ENCODE measurements at regions not wholly inside any gene's neighbourhood (a gene's known extent, or its start where the extent isn't known, plus 50 kb on each side); places are given as distances from the start of the nearest gene placed in this dataset.

DNA sequence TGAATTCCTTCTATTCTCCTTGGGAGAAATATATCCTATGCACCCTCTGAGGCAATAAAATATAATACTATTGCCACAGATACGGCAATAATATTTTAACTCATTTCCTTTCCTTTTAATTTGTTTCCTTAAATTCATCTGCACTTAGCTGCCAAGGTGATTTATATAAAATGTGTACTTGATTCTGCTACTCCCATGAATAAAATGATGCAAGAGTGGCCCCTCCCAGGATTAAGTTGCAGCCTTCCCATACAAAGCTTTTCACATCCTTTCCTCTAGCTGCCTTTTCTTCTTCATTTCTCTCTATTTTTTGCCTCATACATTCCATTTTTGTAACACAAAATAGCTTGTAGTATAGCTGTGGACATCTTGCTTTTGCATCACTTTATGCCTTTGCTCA lies 464.1 kb upstream of the ZEB2 start:
- CTCF ChIA-PET: no interaction called here
- no TSS peak for BruUV-seq (replicated peaks)
- Histone ChIP-seq H3K4me2 (ENCODE audit: low read length) (no peak overlapping the region), H3K4me3 (replicated peaks in 1 of 2; ENCODE audit: low read depth in 1 of 2, low read length in 2 of 2) (no peak overlapping the region), H3K79me2 (ENCODE audit: insufficient read depth, low read length) (no peaks in the 10 kb centered on the region), H3K9me3 (ENCODE audit: control insufficient read depth in 1 of 2, insufficient read depth in 1 of 2, low read depth in 1 of 2, low read length in 2 of 2) (no peaks in the 10 kb centered on the region), H3K4me1 (ENCODE audit: control insufficient read depth in 1 of 2, insufficient read depth in 2 of 2, low read length in 2 of 2) (no peaks in the 10 kb centered on the region), H3K27ac (ENCODE audit: low read depth, low read length) (no peak overlapping the region), H3K36me3 (ENCODE audit: control insufficient read depth in 1 of 2, insufficient read depth in 2 of 2, low read length in 2 of 2) (no peaks in the 10 kb centered on the region), H3K9ac (ENCODE audit: low read length) (no peak overlapping the region), H4K20me1 (ENCODE audit: insufficient read depth) (no peaks in the 10 kb centered on the region), H3K27me3 (ENCODE audit: insufficient read depth, low read length) (no peaks in the 10 kb centered on the region), H2AFZ (ENCODE audit: low read depth, low read length, poor library complexity, severe bottlenecking) (no peak overlapping the region), H3K9me2 (ENCODE audit: insufficient read depth) (no peaks in the 10 kb centered on the region)
- no peak for ATAC-seq
- POLR2A ChIA-PET: no interaction called here
- TF ChIP-seq, protein P1, sequence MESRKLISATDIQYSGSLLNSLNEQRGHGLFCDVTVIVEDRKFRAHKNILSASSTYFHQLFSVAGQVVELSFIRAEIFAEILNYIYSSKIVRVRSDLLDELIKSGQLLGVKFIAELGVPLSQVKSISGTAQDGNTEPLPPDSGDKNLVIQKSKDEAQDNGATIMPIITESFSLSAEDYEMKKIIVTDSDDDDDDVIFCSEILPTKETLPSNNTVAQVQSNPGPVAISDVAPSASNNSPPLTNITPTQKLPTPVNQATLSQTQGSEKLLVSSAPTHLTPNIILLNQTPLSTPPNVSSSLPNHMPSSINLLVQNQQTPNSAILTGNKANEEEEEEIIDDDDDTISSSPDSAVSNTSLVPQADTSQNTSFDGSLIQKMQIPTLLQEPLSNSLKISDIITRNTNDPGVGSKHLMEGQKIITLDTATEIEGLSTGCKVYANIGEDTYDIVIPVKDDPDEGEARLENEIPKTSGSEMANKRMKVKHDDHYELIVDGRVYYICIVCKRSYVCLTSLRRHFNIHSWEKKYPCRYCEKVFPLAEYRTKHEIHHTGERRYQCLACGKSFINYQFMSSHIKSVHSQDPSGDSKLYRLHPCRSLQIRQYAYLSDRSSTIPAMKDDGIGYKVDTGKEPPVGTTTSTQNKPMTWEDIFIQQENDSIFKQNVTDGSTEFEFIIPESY (IDR thresholded peaks at IDR 0.05; ENCODE audit: extremely low read depth, insufficient replicate concordance, low read length): no peak
- TF ChIP-seq POLR2A (IDR thresholded peaks at IDR 0.05; ENCODE audit: borderline replicate concordance, extremely low read depth, insufficient read depth, insufficient read length) (no peak), TCF7L2 (IDR thresholded peaks at IDR 0.05; ENCODE audit: borderline replicate concordance, extremely low read depth, insufficient read depth, insufficient read length) (no peak), SIN3A (IDR thresholded peaks at IDR 0.05; ENCODE audit: low read depth) (no peak), ZNF274 (IDR thresholded peaks at IDR 0.05; ENCODE audit: low read depth, low read length) (no peak), EZH2 (IDR thresholded peaks at IDR 0.05) (no peak), SP1 (IDR thresholded peaks at IDR 0.05; ENCODE audit: low read depth) (no peak), ZFX (IDR thresholded peaks at IDR 0.05) (no peak)
- TF ChIP-seq, protein P2, sequence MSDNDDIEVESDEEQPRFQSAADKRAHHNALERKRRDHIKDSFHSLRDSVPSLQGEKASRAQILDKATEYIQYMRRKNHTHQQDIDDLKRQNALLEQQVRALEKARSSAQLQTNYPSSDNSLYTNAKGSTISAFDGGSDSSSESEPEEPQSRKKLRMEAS (IDR thresholded peaks at IDR 0.05): no peak
- RAD21 ChIA-PET (ENCODE audit: low non-redundant PET in 1 of 2, low total read pairs in 2 of 2, uncharacterized antibody in 2 of 2, unreplicated experiment in 2 of 2): no interaction called here
- no peak for DNase-seq (ENCODE audit: low read depth, low spot score)
- intact Hi-C loops (cut with micrococcal nuclease): no loop called here

DNA sequence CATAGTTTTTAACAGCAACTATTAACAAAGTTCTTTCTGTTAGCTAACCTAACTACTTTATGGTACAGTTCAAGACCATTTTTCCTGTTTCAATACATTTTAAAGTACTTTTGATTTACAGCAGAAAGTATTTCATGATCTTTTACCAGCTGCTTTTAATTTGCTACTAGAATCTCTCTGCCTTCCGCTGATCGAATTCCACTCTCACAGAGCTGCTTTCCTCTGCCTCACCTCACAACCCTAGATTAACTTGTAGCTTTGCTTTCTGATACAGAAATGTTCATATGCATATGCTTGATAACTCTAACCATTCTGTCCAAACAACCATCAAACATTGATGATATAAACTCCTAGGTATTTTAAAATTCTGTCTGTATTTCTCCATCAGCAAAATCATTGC lies 463.2 kb upstream of the ZEB2 start:
- Histone ChIP-seq H3K4me3 (replicated peaks in 1 of 2; ENCODE audit: low read depth in 1 of 2, low read length in 2 of 2) (no peak overlapping the region), H3K4me2 (ENCODE audit: low read length) (no peak overlapping the region), H3K27me3 (ENCODE audit: insufficient read depth, low read length) (no peaks in the 10 kb centered on the region), H4K20me1 (ENCODE audit: insufficient read depth) (no peaks in the 10 kb centered on the region), H3K9ac (ENCODE audit: low read length) (no peak overlapping the region), H3K4me1 (ENCODE audit: control insufficient read depth in 1 of 2, insufficient read depth in 2 of 2, low read length in 2 of 2) (no peaks in the 10 kb centered on the region), H3K9me2 (ENCODE audit: insufficient read depth) (no peaks in the 10 kb centered on the region), H3K36me3 (ENCODE audit: control insufficient read depth in 1 of 2, insufficient read depth in 2 of 2, low read length in 2 of 2) (no peaks in the 10 kb centered on the region), H2AFZ (ENCODE audit: low read depth, low read length, poor library complexity, severe bottlenecking) (no peak overlapping the region), H3K27ac (ENCODE audit: low read depth, low read length) (no peak overlapping the region), H3K9me3 (ENCODE audit: control insufficient read depth in 1 of 2, insufficient read depth in 1 of 2, low read depth in 1 of 2, low read length in 2 of 2) (no peaks in the 10 kb centered on the region), H3K79me2 (ENCODE audit: insufficient read depth, low read length) (no peaks in the 10 kb centered on the region)
- ChIA-PET RAD21 (ENCODE audit: low non-redundant PET in 1 of 2, low total read pairs in 2 of 2, uncharacterized antibody in 2 of 2, unreplicated experiment in 2 of 2) (no interaction called here), CTCF (no interaction called here), POLR2A (no interaction called here)
- no TSS peak for BruUV-seq (replicated peaks)
- ATAC-seq (no peak), DNase-seq (ENCODE audit: low read depth, low spot score) (no peak)
- intact Hi-C loops (cut with micrococcal nuclease): no loop called here
- TF ChIP-seq SRF (IDR thresholded peaks at IDR 0.05; ENCODE audit: low read depth): no peak
- no peak for TF ChIP-seq POLR2AphosphoS5 (IDR thresholded peaks at IDR 0.05; ENCODE audit: low read depth, low read length)
- no peak for TF ChIP-seq YY1 (IDR thresholded peaks at IDR 0.05; ENCODE audit: extremely low read depth, insufficient replicate concordance, low read depth, low read length)
- TF ChIP-seq POLR2A (IDR thresholded peaks at IDR 0.05; ENCODE audit: borderline replicate concordance, extremely low read depth, insufficient read depth, insufficient read length): no peak
- no peak for TF ChIP-seq RAD21 (IDR thresholded peaks at IDR 0.05; ENCODE audit: low read depth)
- TF ChIP-seq CBX3 (IDR thresholded peaks at IDR 0.05; ENCODE audit: low read depth): no peak
- no peak for TF ChIP-seq FOSL1 (IDR thresholded peaks at IDR 0.05; ENCODE audit: low read depth)
- TF ChIP-seq EZH2phosphoT487 (IDR thresholded peaks at IDR 0.05; ENCODE audit: borderline replicate concordance): no peak
- no peak for TF ChIP-seq ELF1 (IDR thresholded peaks at IDR 0.05; ENCODE audit: borderline replicate concordance, low read depth)
- no peak for TF ChIP-seq SIN3A (IDR thresholded peaks at IDR 0.05; ENCODE audit: low read depth)
- TF ChIP-seq TCF7L2 (IDR thresholded peaks at IDR 0.05; ENCODE audit: borderline replicate concordance, extremely low read depth, insufficient read depth, insufficient read length): no peak
